ENCODE measurements at regions not wholly inside any gene's neighbourhood (a gene's known extent, or its start where the extent isn't known, plus 50 kb on each side); places are given as distances from the start of the nearest gene placed in this dataset.
"Not testable (repeated sequence)": the region's sequence is repeated elsewhere in the genome, so short reads cannot be mapped to it uniquely, and the experiment has no call there.

GRCh38 chrX:114221445-114221844 is 362.4 kb upstream of the HTR2C start:
- Mint-ChIP-seq H3K9me3 (no peaks in the 10 kb centered on the region), H3K4me3 (no peak overlapping the region), H3K4me1 (no peaks in the 10 kb centered on the region), H3K36me3 (ENCODE audit: low read depth) (no peaks in the 10 kb centered on the region), H3K27me3 (ENCODE audit: low read depth, poor library complexity) (peaks cover 3% of the 10 kb centered on the region), H3K27ac (no peak overlapping the region)
- no peak for DNase-seq
- TF ChIP-seq, protein P1, sequence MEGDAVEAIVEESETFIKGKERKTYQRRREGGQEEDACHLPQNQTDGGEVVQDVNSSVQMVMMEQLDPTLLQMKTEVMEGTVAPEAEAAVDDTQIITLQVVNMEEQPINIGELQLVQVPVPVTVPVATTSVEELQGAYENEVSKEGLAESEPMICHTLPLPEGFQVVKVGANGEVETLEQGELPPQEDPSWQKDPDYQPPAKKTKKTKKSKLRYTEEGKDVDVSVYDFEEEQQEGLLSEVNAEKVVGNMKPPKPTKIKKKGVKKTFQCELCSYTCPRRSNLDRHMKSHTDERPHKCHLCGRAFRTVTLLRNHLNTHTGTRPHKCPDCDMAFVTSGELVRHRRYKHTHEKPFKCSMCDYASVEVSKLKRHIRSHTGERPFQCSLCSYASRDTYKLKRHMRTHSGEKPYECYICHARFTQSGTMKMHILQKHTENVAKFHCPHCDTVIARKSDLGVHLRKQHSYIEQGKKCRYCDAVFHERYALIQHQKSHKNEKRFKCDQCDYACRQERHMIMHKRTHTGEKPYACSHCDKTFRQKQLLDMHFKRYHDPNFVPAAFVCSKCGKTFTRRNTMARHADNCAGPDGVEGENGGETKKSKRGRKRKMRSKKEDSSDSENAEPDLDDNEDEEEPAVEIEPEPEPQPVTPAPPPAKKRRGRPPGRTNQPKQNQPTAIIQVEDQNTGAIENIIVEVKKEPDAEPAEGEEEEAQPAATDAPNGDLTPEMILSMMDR (IDR thresholded peaks at IDR 0.05): no peak

- H3K36me3 Mint-ChIP-seq (ENCODE audit: low read depth): no peaks in the 10 kb centered on the region
- H3K4me3 Mint-ChIP-seq: no peak overlapping the region
- no peak overlapping the region for H3K27ac Mint-ChIP-seq
- no peaks in the 10 kb centered on the region for H3K9me3 Mint-ChIP-seq
- no peaks in the 10 kb centered on the region for H3K4me1 Mint-ChIP-seq
- no peak for DNase-seq
- TF ChIP-seq, protein P1 (IDR thresholded peaks at IDR 0.05): no peak
- no peaks in the 10 kb centered on the region for H3K27me3 Mint-ChIP-seq (ENCODE audit: low read depth, poor library complexity)
Observed at GRCh38 chrX:114210879-114211278, 373.0 kb upstream of the HTR2C start.

GRCh38 chrX:114201622-114202021 is 382.3 kb upstream of the HTR2C start:
- TF ChIP-seq, protein P1 (IDR thresholded peaks at IDR 0.05): no peak
- H3K27ac Mint-ChIP-seq: no peak overlapping the region
- H3K36me3 Mint-ChIP-seq (ENCODE audit: low read depth): no peaks in the 10 kb centered on the region
- H3K27me3 Mint-ChIP-seq (ENCODE audit: low read depth, poor library complexity): no peaks in the 10 kb centered on the region
- no peaks in the 10 kb centered on the region for H3K4me1 Mint-ChIP-seq
- no peak overlapping the region for H3K4me3 Mint-ChIP-seq
- DNase-seq: no peak
- H3K9me3 Mint-ChIP-seq: no peaks in the 10 kb centered on the region

DNA sequence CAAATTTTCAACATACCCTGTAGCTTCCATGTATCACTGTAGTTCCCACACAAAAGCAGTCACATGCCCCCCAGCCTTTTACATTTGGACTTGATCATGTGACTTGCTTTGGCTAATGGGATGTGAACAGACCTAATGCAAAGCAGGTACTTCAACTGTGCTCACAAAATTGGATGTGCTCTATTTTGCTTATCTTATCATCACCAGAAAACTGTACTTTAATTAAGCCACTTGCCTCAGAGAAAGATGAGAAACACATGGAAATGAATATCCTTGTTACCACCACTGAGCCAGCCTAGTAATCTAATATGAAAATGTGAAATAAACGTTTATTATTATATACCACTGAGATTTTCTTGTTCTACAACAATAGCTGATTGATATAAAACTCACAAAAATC is 402.7 kb upstream of the HTR2C start:
- Mint-ChIP-seq H3K27ac (no peak overlapping the region), H3K4me3 (no peak overlapping the region), H3K27me3 (ENCODE audit: low read depth, poor library complexity) (no peaks in the 10 kb centered on the region), H3K9me3 (peaks cover 16% of the 10 kb centered on the region), H3K36me3 (ENCODE audit: low read depth) (no peaks in the 10 kb centered on the region), H3K4me1 (peaks cover 5% of the 10 kb centered on the region)
- TF ChIP-seq, protein P1 (IDR thresholded peaks at IDR 0.05): no peak
- DNase-seq: no peak

DNA sequence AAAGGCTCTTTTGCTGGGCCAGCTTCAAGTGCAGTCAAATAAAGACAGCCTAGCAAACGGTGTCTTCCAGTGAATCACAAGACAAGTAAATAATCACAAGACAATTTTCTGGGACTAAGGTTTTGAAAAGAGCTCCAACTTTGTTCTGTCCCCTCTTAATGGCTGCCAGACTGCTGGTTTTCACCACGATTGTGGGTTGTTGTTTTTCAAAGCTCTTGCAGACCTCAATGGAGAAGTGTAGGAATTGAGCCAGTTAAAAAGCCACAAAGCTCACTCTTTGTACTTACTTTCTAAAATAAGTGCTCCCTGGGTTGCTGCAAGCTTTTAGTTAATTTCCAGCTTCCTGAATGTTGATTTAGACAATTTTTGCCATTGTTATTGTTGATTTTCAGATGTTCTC is 405.8 kb upstream of the HTR2C start:
- no peaks in the 10 kb centered on the region for H3K9me3 Mint-ChIP-seq
- no peak for DNase-seq
- no peak overlapping the region for H3K4me3 Mint-ChIP-seq
- TF ChIP-seq, protein P1 (IDR thresholded peaks at IDR 0.05): no peak
- H3K36me3 Mint-ChIP-seq (ENCODE audit: low read depth): no peaks in the 10 kb centered on the region
- peak overlapping the region; percentile 53 for H3K27ac Mint-ChIP-seq
- H3K4me1 Mint-ChIP-seq: peaks cover 5% of the 10 kb centered on the region
- no peaks in the 10 kb centered on the region for H3K27me3 Mint-ChIP-seq (ENCODE audit: low read depth, poor library complexity)

DNA sequence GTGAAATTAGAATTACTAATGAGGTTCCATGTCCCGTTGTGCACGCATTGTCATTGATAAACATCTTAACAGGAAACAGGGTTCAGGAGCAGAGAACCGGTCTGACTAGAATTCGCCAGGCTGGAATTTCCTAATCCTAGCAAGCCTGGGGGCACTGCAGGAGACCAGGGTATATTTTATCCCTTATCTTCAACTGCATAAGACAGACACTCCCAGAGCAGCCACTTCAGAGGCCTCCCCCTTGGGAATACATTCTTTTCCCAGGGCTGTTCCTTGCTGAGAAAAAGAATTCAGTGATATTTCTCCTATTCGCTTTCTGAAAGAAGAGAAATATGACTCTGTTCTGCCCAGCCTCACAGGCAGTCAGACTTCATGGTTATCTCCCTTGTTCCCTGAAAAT is 416.6 kb upstream of the HTR2C start:
- peak; percentile 8 for DNase-seq
- not testable (repeated sequence) for H3K27me3 Mint-ChIP-seq (ENCODE audit: low read depth, poor library complexity); H3K27ac Mint-ChIP-seq; H3K4me1 Mint-ChIP-seq; H3K4me3 Mint-ChIP-seq; H3K36me3 Mint-ChIP-seq (ENCODE audit: low read depth)
- peaks cover 13% of the 10 kb centered on the region for H3K9me3 Mint-ChIP-seq
